HK-2 (cell line): ENCODE measurements at regions not wholly inside any gene's neighbourhood (a gene's known extent, or its start where the extent isn't known, plus 50 kb on each side); places are given as distances from the start of the nearest gene placed in this dataset.

ENCODE experiments used
- DNase-seq: peaks from one replicate; pipeline ENCODE4 v3.0.0-alpha.2; 2018; ENCODE audit not compliant: unreplicated experiment

GRCh38 chr4:135694066-135694465 is 1492.5 kb upstream of the PABPC4L start:
- no peak for DNase-seq

GRCh38 chr4:135684001-135684400 is 1482.4 kb upstream of the PABPC4L start:
- no peak for DNase-seq

- DNase-seq: no peak
Measured at GRCh38 chr4:135672202-135672601, 1470.6 kb upstream of the PABPC4L start.

- no peak for DNase-seq
Measured at GRCh38 chr4:135670548-135670947, 1469.0 kb upstream of the PABPC4L start.
